DOHH2 (cell line): ENCODE measurements at regions not wholly inside any gene's neighbourhood (a gene's known extent, or its start where the extent isn't known, plus 50 kb on each side); places are given as distances from the start of the nearest gene placed in this dataset.

Source experiments
- EZH2phosphoT487 ChIP-seq: fragments of 200-600 bp; sonication (generic); IDR thresholded peaks from 2 replicates; pipeline ENCODE4 v1.6.1; 2017; ENCODE audit warnings: borderline replicate concordance, mild to moderate bottlenecking, antibody characterized with exemption, low read length, moderate library complexity, mixed read lengths
- TF ChIP-seq, protein P1 (sequence below): fragments of 200-600 bp; sonication (generic); IDR thresholded peaks from one replicate; pipeline ENCODE4 v1.5.1; 2014; ENCODE audit warnings: antibody characterized with exemption, mild to moderate bottlenecking, low read depth, low read length; ENCODE audit not compliant: poor library complexity, severe bottlenecking

DNA sequence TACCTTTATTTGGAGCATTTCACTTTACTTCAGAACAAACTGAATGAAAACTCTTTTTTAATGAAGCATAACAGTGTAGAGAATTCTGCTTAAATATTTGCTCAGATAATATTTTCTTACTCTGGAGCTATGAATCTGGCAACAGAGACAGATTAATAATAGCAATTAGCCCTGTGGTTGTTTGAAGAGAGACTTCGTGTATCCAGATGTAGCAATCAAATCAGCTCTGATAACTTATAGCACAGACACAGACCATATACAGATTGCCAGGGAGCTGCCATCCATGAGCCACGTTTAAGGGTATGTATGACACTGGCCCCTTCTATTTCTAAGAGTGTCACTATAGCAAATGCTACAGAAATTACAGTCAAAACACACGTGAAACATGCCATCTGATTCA, 146.6 kb downstream of the EXOC5 start:
- no peak for TF ChIP-seq EZH2phosphoT487
- TF ChIP-seq, protein P1, sequence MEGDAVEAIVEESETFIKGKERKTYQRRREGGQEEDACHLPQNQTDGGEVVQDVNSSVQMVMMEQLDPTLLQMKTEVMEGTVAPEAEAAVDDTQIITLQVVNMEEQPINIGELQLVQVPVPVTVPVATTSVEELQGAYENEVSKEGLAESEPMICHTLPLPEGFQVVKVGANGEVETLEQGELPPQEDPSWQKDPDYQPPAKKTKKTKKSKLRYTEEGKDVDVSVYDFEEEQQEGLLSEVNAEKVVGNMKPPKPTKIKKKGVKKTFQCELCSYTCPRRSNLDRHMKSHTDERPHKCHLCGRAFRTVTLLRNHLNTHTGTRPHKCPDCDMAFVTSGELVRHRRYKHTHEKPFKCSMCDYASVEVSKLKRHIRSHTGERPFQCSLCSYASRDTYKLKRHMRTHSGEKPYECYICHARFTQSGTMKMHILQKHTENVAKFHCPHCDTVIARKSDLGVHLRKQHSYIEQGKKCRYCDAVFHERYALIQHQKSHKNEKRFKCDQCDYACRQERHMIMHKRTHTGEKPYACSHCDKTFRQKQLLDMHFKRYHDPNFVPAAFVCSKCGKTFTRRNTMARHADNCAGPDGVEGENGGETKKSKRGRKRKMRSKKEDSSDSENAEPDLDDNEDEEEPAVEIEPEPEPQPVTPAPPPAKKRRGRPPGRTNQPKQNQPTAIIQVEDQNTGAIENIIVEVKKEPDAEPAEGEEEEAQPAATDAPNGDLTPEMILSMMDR: no peak
